Ectodermal cell (in vitro differentiated cells): ENCODE measurements at regions not wholly inside any gene's neighbourhood (a gene's known extent, or its start where the extent isn't known, plus 50 kb on each side); places are given as distances from the start of the nearest gene placed in this dataset.
"Not testable (repeated sequence)": the region's sequence is repeated elsewhere in the genome, so short reads cannot be mapped to it uniquely, and the experiment has no call there.

Source experiments
- H3K27ac ChIP-seq: 2 replicates; pipeline ENCODE4 v1.7.0; 2013; ENCODE audit warnings: mild to moderate bottlenecking, low read depth, low read length; ENCODE audit not compliant: insufficient read depth, poor library complexity, severe bottlenecking
- H3K27me3 ChIP-seq: 2 replicates; pipeline ENCODE4 v1.7.0; 2013; ENCODE audit warnings: mild to moderate bottlenecking, low read length; ENCODE audit not compliant: insufficient read depth, control insufficient read depth, poor library complexity, severe bottlenecking
- H3K36me3 ChIP-seq: one replicate; pipeline ENCODE4 v1.7.0; 2013; ENCODE audit warnings: low read length; ENCODE audit not compliant: control insufficient read depth, insufficient read depth
- H3K4me1 ChIP-seq: one replicate; pipeline ENCODE4 v1.7.0; 2013; ENCODE audit warnings: low read length; ENCODE audit not compliant: control insufficient read depth, insufficient read depth
- H3K4me3 ChIP-seq: 2 replicates; pipeline ENCODE4 v1.7.0; 2013; ENCODE audit warnings: low read depth, low read length, control low read depth; ENCODE audit not compliant: insufficient read depth
- H3K9me3 ChIP-seq: 2 replicates; pipeline ENCODE4 v1.7.0; 2013; ENCODE audit warnings: mild to moderate bottlenecking, low read length, moderate library complexity; ENCODE audit not compliant: control insufficient read depth
- WGBS, 2 experiments: methylation state at CpG; one replicate each; pipeline ENCODE4 v1.1.7; 2013; ENCODE audit warnings: missing lambda C conversion rate in 2 of 2; 5-methylcytosine and 5-hydroxymethylcytosine counted together

DNA sequence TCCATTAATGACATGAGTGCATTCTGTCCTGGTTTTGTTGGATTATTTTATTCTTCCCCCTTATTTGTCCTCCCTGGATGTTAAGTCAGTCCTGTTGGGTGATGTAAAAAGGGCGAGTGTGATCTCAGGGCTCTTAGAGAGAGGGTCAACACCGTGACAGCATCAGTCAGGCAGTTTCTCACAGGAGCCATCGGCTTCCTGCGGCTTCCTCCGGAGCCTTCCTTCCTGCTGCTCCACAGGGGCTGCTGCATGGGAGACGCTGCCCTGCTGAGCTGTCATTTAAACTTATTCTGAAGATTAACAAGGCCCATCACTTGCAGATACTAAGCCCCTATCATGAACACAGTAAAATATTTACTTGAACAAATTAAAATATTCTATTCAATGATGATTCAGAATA, 211.3 kb downstream of the SPATA31A1 start:
- not testable (repeated sequence) for H3K27ac ChIP-seq, H3K4me3 ChIP-seq, H3K36me3 ChIP-seq, H3K27me3 ChIP-seq, H3K9me3 ChIP-seq, H3K4me1 ChIP-seq
- WGBS, 2 experiments = 2 to 5% methylated on average over 6 of the region's 6 CpGs

- 57 to 95% methylated on average over 1 of the region's 1 CpG for WGBS, 2 experiments
- H3K9me3 ChIP-seq, H3K36me3 ChIP-seq, H3K4me3 ChIP-seq, H3K27me3 ChIP-seq, H3K27ac ChIP-seq, H3K4me1 ChIP-seq: not testable (repeated sequence)
These were observed 211.9 kb downstream of the SPATA31A1 start for GRCh38 chr9:39567396-39567795.

GRCh38 chr9:39568900-39569299, 213.4 kb downstream of the SPATA31A1 start:
- not testable (repeated sequence) for H3K27me3 ChIP-seq, H3K4me1 ChIP-seq, H3K9me3 ChIP-seq, H3K4me3 ChIP-seq, H3K27ac ChIP-seq, H3K36me3 ChIP-seq
- WGBS, 2 experiments = no CpG with 5 or more reads among the region's 2 CpGs

GRCh38 chr9:39573024-39574022, 217.9 kb downstream of the SPATA31A1 start:
- 31 to 36% methylated on average over 2 of the region's 10 CpGs for WGBS, 2 experiments
- H3K36me3 ChIP-seq, H3K4me3 ChIP-seq, H3K4me1 ChIP-seq, H3K9me3 ChIP-seq, H3K27me3 ChIP-seq, H3K27ac ChIP-seq: not testable (repeated sequence)

DNA sequence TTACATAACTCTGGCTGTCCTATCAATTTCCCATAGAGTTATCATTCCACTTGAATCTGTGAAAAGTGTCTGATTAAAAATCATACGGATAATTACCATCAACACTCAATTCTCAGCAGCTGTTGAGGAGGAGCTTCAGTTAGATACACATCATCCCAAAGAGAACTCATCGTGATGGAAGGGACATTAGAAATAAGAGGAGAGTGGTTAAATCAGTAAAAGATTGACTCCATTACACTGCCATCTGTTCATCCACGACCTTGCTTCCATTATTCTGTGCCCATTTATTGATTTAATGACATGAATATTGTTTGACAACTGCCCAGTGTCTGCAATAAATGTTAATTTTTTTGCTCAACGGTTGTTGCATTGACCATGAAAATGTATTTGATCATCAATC, 223.5 kb downstream of the SPATA31A1 start:
- H3K36me3 ChIP-seq, H3K27me3 ChIP-seq, H3K4me1 ChIP-seq, H3K4me3 ChIP-seq, H3K9me3 ChIP-seq, H3K27ac ChIP-seq: not testable (repeated sequence)
- 93% methylated on average over 3 of the region's 4 CpGs; no CpG with 5 or more reads in 1 of the 2 experiments for WGBS, 2 experiments

DNA sequence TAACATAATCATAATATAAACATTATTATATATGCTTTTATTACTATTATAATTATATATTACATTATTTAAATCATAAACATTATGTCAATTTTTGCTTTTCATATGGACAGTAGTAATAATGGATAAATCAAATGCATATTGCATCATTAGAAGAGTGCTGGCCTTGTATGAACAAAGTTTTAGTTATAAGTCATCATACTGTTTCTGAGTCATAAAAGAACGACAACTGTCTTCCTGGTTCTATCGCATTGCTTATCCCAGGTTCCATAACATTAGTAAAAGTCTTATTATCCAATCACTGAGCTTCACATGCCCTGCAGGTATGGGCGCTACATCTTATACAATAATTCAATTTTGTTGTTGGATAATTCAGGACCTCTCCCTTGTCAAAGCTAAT, 225.8 kb downstream of the SPATA31A1 start:
- not testable (repeated sequence) for H3K4me3 ChIP-seq, H3K4me1 ChIP-seq, H3K27ac ChIP-seq, H3K36me3 ChIP-seq, H3K9me3 ChIP-seq, H3K27me3 ChIP-seq
- 94 to 100% methylated on average over 2 of the region's 3 CpGs for WGBS, 2 experiments

- WGBS, 2 experiments = 83% methylated on average over 1 of the region's 1 CpG; no CpG with 5 or more reads in 1 of the 2 experiments
These were observed 227.4 kb downstream of the SPATA31A1 start for GRCh38 chr9:39582677-39583412.

DNA sequence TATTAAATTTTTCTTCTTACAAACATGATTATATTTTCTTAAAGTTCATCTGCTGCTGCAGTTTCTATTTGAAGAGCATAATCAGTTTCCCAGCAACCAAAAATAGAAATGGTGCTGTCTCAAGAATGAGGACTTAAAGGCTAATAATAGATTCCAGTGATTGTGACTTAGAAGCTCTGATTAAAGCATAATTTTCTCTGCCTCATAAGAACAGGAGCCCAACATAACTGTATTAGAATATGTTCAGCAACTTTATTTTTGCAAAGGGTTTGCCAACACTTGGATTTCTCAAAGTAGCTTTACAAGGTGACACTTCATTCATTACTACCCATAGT, 227.9 kb downstream of the SPATA31A1 start:
- not testable (repeated sequence) for H3K9me3 ChIP-seq, H3K27ac ChIP-seq, H3K36me3 ChIP-seq, H3K4me3 ChIP-seq, H3K4me1 ChIP-seq, H3K27me3 ChIP-seq

More at GRCh38 chr9:39582677-39583412, 227.4 kb downstream of the SPATA31A1 start:
- H3K27me3 ChIP-seq, H3K9me3 ChIP-seq, H3K4me3 ChIP-seq, H3K4me1 ChIP-seq, H3K36me3 ChIP-seq, H3K27ac ChIP-seq: not testable (repeated sequence)

- H3K27me3 ChIP-seq, H3K4me3 ChIP-seq, H3K4me1 ChIP-seq, H3K9me3 ChIP-seq, H3K27ac ChIP-seq, H3K36me3 ChIP-seq: not testable (repeated sequence)
- WGBS, 2 experiments = 98% methylated on average over 5 of the region's 7 CpGs
These were observed 229.8 kb downstream of the SPATA31A1 start for GRCh38 chr9:39585233-39585632.

GRCh38 chr9:39587844-39588499, 232.5 kb downstream of the SPATA31A1 start:
- Histone ChIP-seq H3K9me3 (no peaks in the 10 kb centered on the region), H3K4me3 (no peak overlapping the region), H3K27me3 (no peaks in the 10 kb centered on the region), H3K36me3 (no peaks in the 10 kb centered on the region), H3K27ac (no peak overlapping the region), H3K4me1 (no peaks in the 10 kb centered on the region)
- 98 to 99% methylated on average over 3 of the region's 3 CpGs for WGBS, 2 experiments
